Fibroblast of the aortic adventitia (primary cell): ENCODE measurements at regions not wholly inside any gene's neighbourhood (a gene's known extent, or its start where the extent isn't known, plus 50 kb on each side); places are given as distances from the start of the nearest gene placed in this dataset.

ENCODE experiments used
- DNase-seq: peaks from one replicate; pipeline ENCODE4 v3.0.0-alpha.2; 2010; ENCODE audit warnings: low read depth
- H3K4me3 ChIP-seq: 2 replicates; pipeline ENCODE4 v1.5.1; 2011; ENCODE audit warnings: low read depth, mild to moderate bottlenecking, control low read depth, low read length, moderate library complexity
- TF ChIP-seq, protein P1 (sequence below): IDR thresholded peaks from 2 replicates; pipeline ENCODE4 v1.5.1; 2011; ENCODE audit warnings: mild to moderate bottlenecking, low read length, control low read depth, inconsistent platforms; ENCODE audit not compliant: insufficient read depth

DNA sequence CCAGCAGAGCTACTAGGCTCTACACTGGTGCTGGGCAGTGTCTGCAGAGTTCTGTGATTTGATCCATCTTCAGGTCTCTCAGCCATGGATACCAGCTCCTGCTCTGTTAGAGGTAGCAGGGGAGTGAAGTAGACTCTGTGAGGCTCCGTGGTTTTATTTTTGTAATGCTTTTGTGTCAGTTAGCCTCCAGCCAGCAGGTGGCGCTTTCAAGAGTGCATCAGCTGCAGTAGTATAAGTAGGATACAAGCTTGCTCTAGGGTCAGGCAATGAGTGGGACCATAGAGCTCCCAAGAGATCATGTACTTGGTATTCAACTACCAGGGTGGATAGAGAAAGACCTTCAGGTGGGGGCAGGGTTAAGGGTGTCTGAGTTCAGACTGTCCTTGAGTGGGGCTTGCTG, 362.5 kb upstream of the TRAM1L1 start:
- no peak for DNase-seq
- no peak overlapping the region for H3K4me3 ChIP-seq
- TF ChIP-seq, protein P1, sequence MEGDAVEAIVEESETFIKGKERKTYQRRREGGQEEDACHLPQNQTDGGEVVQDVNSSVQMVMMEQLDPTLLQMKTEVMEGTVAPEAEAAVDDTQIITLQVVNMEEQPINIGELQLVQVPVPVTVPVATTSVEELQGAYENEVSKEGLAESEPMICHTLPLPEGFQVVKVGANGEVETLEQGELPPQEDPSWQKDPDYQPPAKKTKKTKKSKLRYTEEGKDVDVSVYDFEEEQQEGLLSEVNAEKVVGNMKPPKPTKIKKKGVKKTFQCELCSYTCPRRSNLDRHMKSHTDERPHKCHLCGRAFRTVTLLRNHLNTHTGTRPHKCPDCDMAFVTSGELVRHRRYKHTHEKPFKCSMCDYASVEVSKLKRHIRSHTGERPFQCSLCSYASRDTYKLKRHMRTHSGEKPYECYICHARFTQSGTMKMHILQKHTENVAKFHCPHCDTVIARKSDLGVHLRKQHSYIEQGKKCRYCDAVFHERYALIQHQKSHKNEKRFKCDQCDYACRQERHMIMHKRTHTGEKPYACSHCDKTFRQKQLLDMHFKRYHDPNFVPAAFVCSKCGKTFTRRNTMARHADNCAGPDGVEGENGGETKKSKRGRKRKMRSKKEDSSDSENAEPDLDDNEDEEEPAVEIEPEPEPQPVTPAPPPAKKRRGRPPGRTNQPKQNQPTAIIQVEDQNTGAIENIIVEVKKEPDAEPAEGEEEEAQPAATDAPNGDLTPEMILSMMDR, result no peak

DNA sequence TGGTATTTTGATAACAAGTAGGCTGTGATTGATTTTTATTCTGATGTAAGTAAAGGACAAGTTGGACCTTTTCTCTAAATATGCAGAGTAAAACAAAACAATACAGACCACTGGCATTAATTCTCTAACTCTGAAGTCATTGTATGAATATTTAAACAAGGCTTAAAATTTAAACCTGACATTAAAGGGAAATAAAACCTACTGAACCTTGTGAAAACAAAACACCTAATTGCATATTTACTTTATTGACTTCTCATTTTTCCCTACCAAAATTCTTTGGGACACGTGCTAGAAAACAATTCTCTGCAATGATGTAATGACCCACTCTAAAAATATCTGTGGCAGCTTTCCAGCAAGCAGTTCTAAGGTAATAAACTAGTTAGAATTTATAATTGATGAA, 369.7 kb upstream of the TRAM1L1 start:
- no peak for DNase-seq
- TF ChIP-seq, protein P1, result no peak

DNA sequence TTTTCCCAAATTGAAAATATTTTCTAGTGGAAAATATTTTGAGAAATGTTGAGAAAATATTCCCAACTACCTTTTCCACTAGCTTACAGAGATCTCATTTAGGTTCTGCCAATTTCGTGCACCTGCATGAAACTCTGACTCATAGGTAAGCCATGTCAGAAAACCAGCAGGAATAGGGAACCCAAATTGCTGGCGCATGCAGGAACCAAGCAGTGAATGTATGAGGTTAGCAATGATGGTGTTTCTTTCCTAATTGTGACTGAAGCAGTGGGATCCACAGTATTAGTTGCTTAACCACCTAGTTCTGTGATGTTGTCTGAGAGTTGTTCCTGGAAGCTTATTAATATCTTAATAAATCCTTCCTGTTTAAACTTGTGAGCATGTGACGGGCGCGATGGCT, 381.0 kb upstream of the TRAM1L1 start:
- no peak overlapping the region for H3K4me3 ChIP-seq
- DNase-seq, result no peak
- TF ChIP-seq, protein P1, result no peak

More for the DNA sequence above, 369.7 kb upstream of the TRAM1L1 start:
- no peak overlapping the region for H3K4me3 ChIP-seq

DNA sequence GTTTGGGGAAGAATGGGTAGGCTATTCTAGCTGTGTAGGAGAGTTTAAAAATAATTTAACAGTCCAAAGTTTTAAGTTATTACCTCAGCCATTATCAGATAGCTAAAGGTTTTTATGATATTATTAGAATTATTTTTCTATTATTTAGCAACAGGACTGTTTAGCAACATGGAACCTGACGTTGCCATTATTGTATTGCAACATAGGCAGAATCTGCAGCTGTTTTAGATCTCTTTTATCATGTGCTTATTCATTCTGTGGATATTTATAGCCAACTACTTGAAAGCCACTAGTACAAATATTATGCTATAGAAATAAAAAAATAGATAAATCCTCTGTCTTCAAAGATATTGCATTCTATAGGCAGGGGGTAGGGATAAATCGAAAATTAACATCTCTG, 382.0 kb upstream of the TRAM1L1 start:
- no peak for DNase-seq
- no peak overlapping the region for H3K4me3 ChIP-seq
- TF ChIP-seq, protein P1, result no peak

DNA sequence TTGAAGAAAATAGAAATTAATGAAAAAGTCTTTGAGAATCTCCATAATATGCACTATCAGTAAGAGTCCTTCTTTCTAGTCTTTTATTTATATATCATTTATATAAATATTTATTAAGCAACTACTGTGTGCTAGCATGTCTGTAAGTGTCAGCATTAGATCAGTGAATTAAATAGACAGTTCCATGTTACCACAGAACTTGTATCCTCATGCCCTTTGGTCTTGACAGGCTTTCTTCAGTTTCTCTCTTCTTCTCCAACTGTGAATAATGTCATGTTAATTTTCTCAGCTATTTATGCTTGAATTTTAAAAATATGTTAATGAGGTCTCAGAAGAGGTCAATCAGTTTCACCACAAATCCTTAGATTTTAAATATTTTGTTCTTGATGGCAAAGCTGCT, 389.6 kb upstream of the TRAM1L1 start:
- no peak for DNase-seq

DNA sequence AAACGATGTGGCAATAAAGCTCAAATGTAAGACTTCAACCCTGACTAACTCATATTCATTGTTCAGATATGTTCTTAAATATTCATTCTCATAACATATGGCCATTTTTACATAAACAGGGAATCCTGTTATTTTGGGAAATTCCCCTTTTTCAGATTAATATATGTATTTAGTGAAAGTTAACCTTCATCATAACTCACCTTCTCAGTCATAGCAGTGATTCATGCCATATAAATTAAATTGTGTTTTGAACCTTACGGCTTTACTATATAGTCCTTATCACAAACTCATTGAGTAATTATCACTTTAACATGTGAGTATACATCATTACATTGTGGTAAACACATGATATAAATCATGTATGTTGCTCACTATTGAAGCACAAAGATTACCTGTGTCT, 392.5 kb upstream of the TRAM1L1 start:
- no peak overlapping the region for H3K4me3 ChIP-seq
- DNase-seq, result no peak
- TF ChIP-seq, protein P1, result no peak

More for the DNA sequence above, 389.6 kb upstream of the TRAM1L1 start:
- no peak overlapping the region for H3K4me3 ChIP-seq
- TF ChIP-seq, protein P1, result no peak

DNA sequence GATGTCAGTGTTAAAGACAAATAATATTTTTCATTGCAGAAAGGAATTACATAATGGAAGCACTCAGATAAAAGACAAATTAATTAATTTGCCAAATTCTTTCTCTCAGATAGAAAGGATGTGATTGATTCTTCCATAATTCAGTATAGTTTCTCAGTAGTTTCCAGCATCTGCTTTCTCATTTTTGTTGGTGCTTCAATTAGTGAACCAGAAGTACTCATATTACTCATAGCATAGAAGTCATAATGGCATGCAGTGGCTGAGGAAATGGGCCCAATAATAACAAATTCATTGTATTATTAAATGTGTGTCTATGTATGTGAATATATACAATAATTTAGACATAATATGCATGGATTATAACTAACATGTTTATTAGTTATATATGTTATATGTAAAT, 393.3 kb upstream of the TRAM1L1 start:
- TF ChIP-seq, protein P1, result no peak
- no peak for DNase-seq
- H3K4me3 ChIP-seq, result no peak overlapping the region
